Lower lobe of right lung (tissue), 2 donors: ENCODE measurements at regions not wholly inside any gene's neighbourhood (a gene's known extent, or its start where the extent isn't known, plus 50 kb on each side); places are given as distances from the start of the nearest gene placed in this dataset.

Experiments
- ATAC-seq, 2 donors: fragments of 200-7000 bp; cut with Tn5 transposase; one replicate each; pipeline ENCODE4 v1.9.1; 2020 to 2022; ENCODE audit warnings: mild to moderate bottlenecking in 2 of 2, moderate library complexity in 2 of 2
- DNase-seq: peaks from one replicate; pipeline ENCODE4 v3.0.0-alpha.2; 2020
- H3K27ac ChIP-seq: fragments of 200-600 bp; one replicate; pipeline ENCODE4 v1.8.0; 2022
- H3K27me3 ChIP-seq: fragments of 200-600 bp; one replicate; pipeline ENCODE4 v1.8.0; 2022; ENCODE audit warnings: low read depth
- H3K36me3 ChIP-seq: fragments of 200-600 bp; one replicate; pipeline ENCODE4 v1.8.0; 2022; ENCODE audit warnings: mild to moderate bottlenecking
- H3K4me1 ChIP-seq: fragments of 200-600 bp; one replicate; pipeline ENCODE4 v1.8.0; 2022
- H3K4me3 ChIP-seq: fragments of 200-600 bp; one replicate; pipeline ENCODE4 v1.8.0; 2022; ENCODE audit warnings: mild to moderate bottlenecking
- H3K9me3 ChIP-seq: fragments of 200-600 bp; one replicate; pipeline ENCODE4 v1.8.0; 2022
- CTCF ChIP-seq: fragments of 200-600 bp; IDR thresholded peaks from one replicate; pipeline ENCODE4 v1.8.0; 2022; ENCODE audit warnings: antibody characterized with exemption, mild to moderate bottlenecking
- intact Hi-C: fragments of 100-400 bp; cut with DNase I; formaldehyde crosslinking; loops from one replicate; pipeline ENCODE4 v1.11.0; 2022
- donor health status: DM: no; HTN: yes; CAD: no; lungs with severe emphysema.

GRCh38 chr5:18375641-18376040, 741.4 kb downstream of the TAF11L14 start:
- no peak for TF ChIP-seq CTCF
- Histone ChIP-seq H3K36me3 (no peaks in the 10 kb centered on the region), H3K27me3 (no peaks in the 10 kb centered on the region), H3K4me1 (no peaks in the 10 kb centered on the region), H3K9me3 (no peaks in the 10 kb centered on the region), H3K27ac (no peak overlapping the region), H3K4me3 (no peak overlapping the region)
- no peak for DNase-seq
- intact Hi-C loops, result no loop called here
- no peak for ATAC-seq

GRCh38 chr5:18378066-18378465, 743.8 kb downstream of the TAF11L14 start:
- TF ChIP-seq CTCF, result no peak

DNA sequence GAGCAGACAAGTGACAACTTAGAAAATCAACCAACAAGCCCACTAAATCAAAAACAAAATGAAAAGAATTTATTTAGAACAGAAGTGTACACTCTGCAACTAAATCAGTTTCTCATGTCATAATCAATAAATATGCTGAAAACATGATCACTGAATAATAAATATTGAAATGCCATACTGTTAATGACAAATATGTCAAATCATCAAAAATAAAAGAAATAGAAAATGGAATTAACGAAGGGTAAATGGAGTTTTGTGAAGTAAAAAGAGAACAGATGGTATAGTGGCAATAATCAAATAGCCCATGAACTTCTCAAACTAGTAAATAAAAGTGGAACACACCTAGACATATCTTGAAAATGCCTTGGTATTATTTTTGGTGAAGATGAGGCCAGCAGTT, 744.9 kb downstream of the TAF11L14 start:
- DNase-seq (no peak), ATAC-seq (no peak)
- no peaks in the 10 kb centered on the region for H3K27me3 ChIP-seq
- intact Hi-C loops, result no loop called here
- no peak for TF ChIP-seq CTCF
- H3K9me3 ChIP-seq, result no peaks in the 10 kb centered on the region
- no peaks in the 10 kb centered on the region for H3K36me3 ChIP-seq
- H3K27ac ChIP-seq, result no peak overlapping the region
- no peaks in the 10 kb centered on the region for H3K4me1 ChIP-seq
- H3K4me3 ChIP-seq, result no peak overlapping the region

More at GRCh38 chr5:18378066-18378465, 743.8 kb downstream of the TAF11L14 start:
- ATAC-seq (no peak), DNase-seq (no peak)
- no peak overlapping the region for H3K4me3 ChIP-seq
- H3K36me3 ChIP-seq, result no peaks in the 10 kb centered on the region
- no peaks in the 10 kb centered on the region for H3K4me1 ChIP-seq
- H3K27ac ChIP-seq, result no peak overlapping the region
- intact Hi-C loops, result no loop called here
- H3K9me3 ChIP-seq, result no peaks in the 10 kb centered on the region
- no peaks in the 10 kb centered on the region for H3K27me3 ChIP-seq

DNA sequence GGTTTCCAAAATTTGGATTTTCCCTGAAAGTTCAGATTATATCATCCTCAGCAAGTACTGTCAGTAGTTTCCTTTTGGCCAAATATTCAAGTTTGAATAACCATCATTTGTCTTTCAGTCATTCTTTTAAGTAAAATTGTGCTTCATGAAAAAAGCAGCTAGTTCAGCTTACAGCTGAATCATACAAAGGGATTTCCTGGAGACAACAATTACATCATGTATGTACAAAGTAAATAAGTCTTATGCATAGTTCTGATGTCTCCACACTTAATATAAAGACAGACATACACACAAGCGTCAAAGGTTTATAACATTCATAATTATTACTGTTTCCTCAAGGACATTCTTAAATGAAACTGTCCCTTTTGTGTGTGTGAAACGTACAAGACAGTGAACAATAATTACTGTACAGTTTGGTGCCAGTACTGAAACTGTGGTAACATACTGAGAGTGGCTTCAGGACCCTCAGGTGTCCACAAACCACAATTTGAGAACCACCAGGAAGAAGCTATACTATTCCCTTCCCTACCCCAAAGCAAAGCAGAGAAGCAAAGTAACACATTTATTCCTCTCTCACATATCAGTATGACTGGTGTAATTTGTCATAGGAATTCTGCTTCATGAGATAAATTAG, 746.6 kb downstream of the TAF11L14 start:
- intact Hi-C loops, result no loop called here
- Histone ChIP-seq H3K27ac (no peak overlapping the region), H3K4me1 (no peaks in the 10 kb centered on the region), H3K4me3 (no peak overlapping the region), H3K9me3 (no peaks in the 10 kb centered on the region), H3K36me3 (no peaks in the 10 kb centered on the region), H3K27me3 (no peaks in the 10 kb centered on the region)
- no peak for ATAC-seq
- no peak for TF ChIP-seq CTCF
- DNase-seq, result no peak

DNA sequence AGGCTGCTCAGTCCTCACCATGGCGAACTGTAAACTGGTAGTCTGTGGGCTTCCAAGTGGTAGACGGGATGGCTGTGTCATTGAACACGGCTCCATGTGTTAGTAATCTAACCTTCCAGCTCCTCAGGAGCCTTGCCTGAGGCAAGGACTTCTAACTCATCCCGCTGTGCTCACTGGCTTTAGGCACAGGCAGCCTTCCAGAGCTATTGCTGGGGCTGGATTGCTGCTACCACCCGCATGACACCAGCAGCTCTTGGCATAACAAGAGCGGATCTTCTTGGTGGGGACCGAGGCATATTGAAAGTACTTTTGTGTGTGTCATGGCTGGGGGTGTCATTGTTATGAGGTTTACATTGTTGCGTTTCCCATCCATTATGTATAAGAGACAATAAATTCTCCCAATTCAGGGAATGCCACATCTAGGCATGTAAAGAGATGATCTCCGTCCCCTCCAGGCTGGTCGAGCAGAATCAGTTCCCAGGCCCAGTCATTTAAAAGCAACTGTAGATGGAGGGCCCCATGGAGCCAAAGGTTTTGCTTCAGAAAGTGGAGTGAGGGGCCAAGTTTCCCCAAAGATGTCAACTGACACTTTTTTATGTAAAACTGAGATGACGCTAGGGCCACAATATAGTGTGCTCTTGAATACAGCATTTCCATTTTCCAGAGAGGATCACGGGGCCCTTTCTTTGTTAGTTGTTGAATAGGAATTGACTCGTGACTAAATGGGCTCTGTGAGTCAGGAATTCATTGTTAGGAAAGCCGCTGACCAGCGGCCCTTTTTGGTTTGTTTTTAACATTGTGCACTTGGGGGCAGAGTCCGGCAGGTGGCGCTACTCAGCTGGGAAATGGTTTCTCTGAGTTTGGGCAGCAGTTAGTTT, 759.5 kb downstream of the TAF11L14 start:
- intact Hi-C loops, result loop anchor here (10.0 kb wide), 1 partner anchor 301 kb away; no protein-coding TSS in a partner anchor
- peak; percentile 66 for DNase-seq

More for the DNA sequence above, 759.5 kb downstream of the TAF11L14 start:
- peak; percentile 78 to 83 for ATAC-seq
- H3K9me3 ChIP-seq, result no peaks in the 10 kb centered on the region
- no peak overlapping the region for H3K27ac ChIP-seq
- no peaks in the 10 kb centered on the region for H3K36me3 ChIP-seq
- TF ChIP-seq CTCF, result peak; percentile 70
- H3K4me3 ChIP-seq, result no peak overlapping the region
- no peaks in the 10 kb centered on the region for H3K4me1 ChIP-seq
- H3K27me3 ChIP-seq, result no peaks in the 10 kb centered on the region
